ENCODE measurements at regions not wholly inside any gene's neighbourhood (a gene's known extent, or its start where the extent isn't known, plus 50 kb on each side); places are given as distances from the start of the nearest gene placed in this dataset.

- peaks cover 27% of the 10 kb centered on the region for H3K9me3 Mint-ChIP-seq
- no peak overlapping the region for H3K27ac Mint-ChIP-seq
- CTCF ChIA-PET: interaction anchor here (1.6 to 5.0 kb wide), 2 partner anchors 10 to 105 kb away, joined by 5 to 38 read pairs; no protein-coding TSS in a partner anchor
- H3K4me3 Mint-ChIP-seq: no peak overlapping the region
- H3K36me3 Mint-ChIP-seq: peaks cover 13% of the 10 kb centered on the region
- POLR2A ChIA-PET: no interaction called here
- ATAC-seq (no peak), DNase-seq (ENCODE audit: low spot score) (no peak)
- H3K4me1 Mint-ChIP-seq: peaks cover 2% of the 10 kb centered on the region; the same call in 1 of the 2 replicates
- no peak for TF ChIP-seq NFATC4 (CRISPR knock-in tag; IDR thresholded peaks at IDR 0.05)
- TF ChIP-seq ZNF532 (CRISPR knock-in tag; IDR thresholded peaks at IDR 0.05; ENCODE audit: borderline replicate concordance): no peak
- no peak for TF ChIP-seq TEAD1 (CRISPR knock-in tag; IDR thresholded peaks at IDR 0.05)
- TF ChIP-seq ZNF121 (CRISPR knock-in tag; IDR thresholded peaks at IDR 0.05): no peak
- TF ChIP-seq CDX4 (CRISPR knock-in tag; IDR thresholded peaks at IDR 0.05; ENCODE audit: borderline replicate concordance): no peak
- TF ChIP-seq SMAD3 (CRISPR knock-in tag; IDR thresholded peaks at IDR 0.05; ENCODE audit: borderline replicate concordance): no peak
- no peak for TF ChIP-seq E2F5 (CRISPR knock-in tag; IDR thresholded peaks at IDR 0.05)
- no peak for TF ChIP-seq KAT7 (CRISPR knock-in tag; IDR thresholded peaks at IDR 0.05; ENCODE audit: borderline replicate concordance)
- TF ChIP-seq E2F4 (CRISPR knock-in tag; IDR thresholded peaks at IDR 0.05; ENCODE audit: borderline replicate concordance, low read depth): no peak
- TF ChIP-seq NFE2L1 (CRISPR knock-in tag; IDR thresholded peaks at IDR 0.05): no peak
- no peak for TF ChIP-seq GTF2I (CRISPR knock-in tag; conservative IDR thresholded peaks at IDR 0.05)
- no peak for TF ChIP-seq FOXK1 (CRISPR knock-in tag; IDR thresholded peaks at IDR 0.05)
- TF ChIP-seq FOXP4 (CRISPR knock-in tag; IDR thresholded peaks at IDR 0.05): no peak
- no peak for TF ChIP-seq HMGA2 (CRISPR knock-in tag; IDR thresholded peaks at IDR 0.05)
- TF ChIP-seq TP53 (CRISPR knock-in tag; IDR thresholded peaks at IDR 0.05): no peak
- no peak for TF ChIP-seq PRRX2 (CRISPR knock-in tag; IDR thresholded peaks at IDR 0.05)
- no peak for TF ChIP-seq HMGXB4 (CRISPR knock-in tag; IDR thresholded peaks at IDR 0.05)
- TF ChIP-seq NR2C2 (CRISPR knock-in tag; IDR thresholded peaks at IDR 0.05): no peak
- no peak for TF ChIP-seq USF1 (CRISPR knock-in tag; IDR thresholded peaks at IDR 0.05)
- no peaks in the 10 kb centered on the region for H3K27me3 Mint-ChIP-seq (ENCODE audit: low read depth)
Observed at GRCh38 chr4:170269950-170270349, 180.2 kb upstream of the AADAT start.
